T-cell (primary cell): ENCODE measurements at regions not wholly inside any gene's neighbourhood (a gene's known extent, or its start where the extent isn't known, plus 50 kb on each side); places are given as distances from the start of the nearest gene placed in this dataset.

Experiments used
- ATAC-seq, 4 experiments: fragments of 200-7000 bp in 3 of 4; fragments of 150-1000 bp in 1 of 4; cut with Tn5 transposase; replicated peaks in 1 of 4; 1 replicate in 3 of 4; 2 replicates in 1 of 4; pipeline ENCODE4 v1.10.0; 2021; ENCODE audit warnings: moderate library complexity in 3 of 4, mild to moderate bottlenecking in 2 of 4, moderate number of reproducible peaks in 1 of 4
- CTCF ChIA-PET, 2 donors: fragments of 300-600 bp; sonication (Branson Sonifier 250); formaldehyde crosslinking; loops; one replicate each; lab custom pipeline; 2022; ENCODE audit warnings: antibody characterized with exemption in 2 of 2; lab: Charles Lee
- POLR2A ChIA-PET, 2 donors: fragments of 300-600 bp; sonication (Branson Sonifier 250); formaldehyde crosslinking; loops; one replicate each; lab custom pipeline; 2022; ENCODE audit warnings: antibody characterized with exemption in 2 of 2; lab: Charles Lee
- DNase-seq, 35 experiments: peaks; one replicate each; pipeline versions ENCODE4 v3.0.0 to v3.0.0-alpha.2; 2013 to 2023
- H3K27ac ChIP-seq: one replicate; pipeline ENCODE4 v1.5.1; 2013; ENCODE audit warnings: low read length
- H3K27me3 ChIP-seq, 2 experiments: replicated peaks in 1 of 2; 1 replicate in 1 of 2; 2 replicates in 1 of 2; pipeline versions ENCODE4 v1.6.1 to v1.7.0; 2013; ENCODE audit warnings: low read length in 1 of 2, mixed read lengths in 1 of 2; ENCODE audit not compliant: control insufficient read depth in 2 of 2, insufficient read depth in 2 of 2; ENCODE audit errors: extremely low read depth in 1 of 2
- H3K36me3 ChIP-seq, 2 donors: 1 replicate in 1 of 2; 2 replicates in 1 of 2; pipeline versions ENCODE4 v1.6.1 to v1.7.0; 2013; ENCODE audit warnings: low read length in 1 of 2; ENCODE audit not compliant: control insufficient read depth in 2 of 2, insufficient read depth in 1 of 2; ENCODE audit errors: extremely low read depth in 1 of 2
- H3K4me1 ChIP-seq, 2 experiments: 1 replicate in 1 of 2; 2 replicates in 1 of 2; pipeline versions ENCODE4 v1.6.1 to v1.7.0; 2013; ENCODE audit warnings: low read length in 2 of 2, mixed read lengths in 1 of 2; ENCODE audit not compliant: insufficient read depth in 2 of 2, control insufficient read depth in 1 of 2; ENCODE audit errors: extremely low read depth in 1 of 2
- H3K4me3 ChIP-seq, 2 donors: 1 replicate in 1 of 2; 2 replicates in 1 of 2; pipeline versions ENCODE4 v1.5.1 to v1.7.0; 2013; ENCODE audit warnings: mild to moderate bottlenecking in 2 of 2, low read length in 1 of 2, moderate library complexity in 1 of 2; ENCODE audit not compliant: control insufficient read depth in 1 of 2; ENCODE audit errors: extremely low read depth in 1 of 2
- H3K9me3 ChIP-seq: 2 replicates; pipeline ENCODE4 v1.7.0; 2013
- H3K27ac Mint-ChIP-seq, 2 donors: one replicate each; pipeline ENCODE4 v1.8.0; 2020 to 2021; ENCODE audit warnings: mild to moderate bottlenecking in 2 of 2, mixed read lengths in 2 of 2
- H3K27me3 Mint-ChIP-seq, 2 donors: one replicate each; pipeline ENCODE4 v1.8.0; 2021 to 2022; ENCODE audit warnings: mixed read lengths in 2 of 2
- H3K36me3 Mint-ChIP-seq: one replicate; pipeline ENCODE4 v1.8.0; 2021; ENCODE audit warnings: mixed read lengths
- H3K4me1 Mint-ChIP-seq, 3 donors: one replicate each; pipeline ENCODE4 v1.8.0; 2020 to 2022; ENCODE audit warnings: mixed read lengths in 3 of 3, mild to moderate bottlenecking in 1 of 3
- H3K4me3 Mint-ChIP-seq, 3 donors: one replicate each; pipeline ENCODE4 v1.8.0; 2020 to 2022; ENCODE audit warnings: mild to moderate bottlenecking in 3 of 3, mixed read lengths in 3 of 3, moderate library complexity in 3 of 3
- H3K9me3 Mint-ChIP-seq, 3 donors: one replicate each; pipeline ENCODE4 v1.8.0; 2020 to 2022; ENCODE audit warnings: mixed read lengths in 3 of 3
- WGBS: methylation state at CpG from one replicate; pipeline ENCODE4 v1.1.5; 2013; ENCODE audit warnings: missing lambda C conversion rate; ENCODE audit not compliant: insufficient coverage; 5-methylcytosine and 5-hydroxymethylcytosine counted together

GRCh38 chr16:73923951-73924350 is 372.7 kb upstream of the PSMD7 start:
- H3K4me3 ChIP-seq, result no peak overlapping the region
- H3K4me1 ChIP-seq, result no peaks in the 10 kb centered on the region
- H3K27me3 ChIP-seq, result no peaks in the 10 kb centered on the region
- Mint-ChIP-seq H3K36me3 (no peaks in the 10 kb centered on the region), H3K27ac (no peak overlapping the region), H3K4me3 (no peak overlapping the region), H3K27me3 (peaks cover 0 to 2% of the 10 kb centered on the region in 2 donors), H3K9me3 (peaks cover 7 to 21% (median 13%) of the 10 kb centered on the region in 3 donors), H3K4me1 (no peaks in the 10 kb centered on the region)
- H3K36me3 ChIP-seq, result no peaks in the 10 kb centered on the region
- no peak for DNase-seq
- CTCF ChIA-PET, result no interaction called here
- no peak overlapping the region for H3K27ac ChIP-seq
- POLR2A ChIA-PET, result no interaction called here
- 100% methylated on average over 1 of the region's 3 CpGs for WGBS
- ATAC-seq, result no peak
- H3K9me3 ChIP-seq, result peaks cover 2% of the 10 kb centered on the region

GRCh38 chr16:73921295-73921694 is 375.3 kb upstream of the PSMD7 start:
- no peaks in the 10 kb centered on the region for H3K9me3 ChIP-seq
- Mint-ChIP-seq H3K27ac (no peak overlapping the region), H3K4me3 (no peak overlapping the region), H3K9me3 (peaks cover 0 to 6% (median 5%) of the 10 kb centered on the region in 3 donors), H3K27me3 (peaks cover 0 to 2% of the 10 kb centered on the region in 2 donors), H3K36me3 (no peaks in the 10 kb centered on the region), H3K4me1 (no peaks in the 10 kb centered on the region)
- ATAC-seq (no peak), DNase-seq (no peak)
- H3K27ac ChIP-seq, result no peak overlapping the region
- H3K4me3 ChIP-seq, result no peak overlapping the region
- CTCF ChIA-PET, result no interaction called here
- no peaks in the 10 kb centered on the region for H3K4me1 ChIP-seq
- H3K36me3 ChIP-seq, result no peaks in the 10 kb centered on the region
- WGBS, result 100% methylated on average over 1 of the region's 3 CpGs
- no peaks in the 10 kb centered on the region for H3K27me3 ChIP-seq
- POLR2A ChIA-PET, result no interaction called here

GRCh38 chr16:73916829-73917594 is 379.6 kb upstream of the PSMD7 start:
- DNase-seq (no peak), ATAC-seq (no peak)
- H3K36me3 ChIP-seq, result no peaks in the 10 kb centered on the region
- POLR2A ChIA-PET, result no interaction called here
- H3K27me3 ChIP-seq, result no peaks in the 10 kb centered on the region
- H3K27ac ChIP-seq, result no peak overlapping the region
- peaks cover 0 to 5% (median 0%) of the 10 kb centered on the region in 3 donors for H3K9me3 Mint-ChIP-seq
- no peak overlapping the region for H3K4me3 ChIP-seq
- no peak overlapping the region for H3K27ac Mint-ChIP-seq
- H3K9me3 ChIP-seq, result no peaks in the 10 kb centered on the region
- 63% methylated on average over 2 of the region's 10 CpGs for WGBS
- no peaks in the 10 kb centered on the region for H3K4me1 Mint-ChIP-seq
- H3K4me1 ChIP-seq, result no peaks in the 10 kb centered on the region
- no peaks in the 10 kb centered on the region for H3K36me3 Mint-ChIP-seq
- H3K27me3 Mint-ChIP-seq, result peaks cover 0 to 4% of the 10 kb centered on the region in 2 donors
- no peak overlapping the region for H3K4me3 Mint-ChIP-seq
- CTCF ChIA-PET, result interaction anchor here in 1 of 2 donors (0.6 kb wide), 1 partner anchor 70 kb away, joined by 4 read pairs; no protein-coding TSS in a partner anchor

- no peak for DNase-seq
- WGBS, result 79% methylated on average over 2 of the region's 4 CpGs
- Mint-ChIP-seq H3K4me3 (no peak overlapping the region), H3K4me1 (no peaks in the 10 kb centered on the region), H3K9me3 (peaks cover 0 to 5% (median 0%) of the 10 kb centered on the region in 3 donors), H3K36me3 (no peaks in the 10 kb centered on the region), H3K27ac (no peak overlapping the region), H3K27me3 (peaks cover 0 to 4% of the 10 kb centered on the region in 2 donors)
- ChIA-PET POLR2A (no interaction called here), CTCF (no interaction called here)
- no peak for ATAC-seq
- Histone ChIP-seq H3K9me3 (no peaks in the 10 kb centered on the region), H3K4me3 (no peak overlapping the region), H3K36me3 (no peaks in the 10 kb centered on the region), H3K27ac (no peak overlapping the region), H3K4me1 (no peaks in the 10 kb centered on the region), H3K27me3 (no peaks in the 10 kb centered on the region)
Observed at GRCh38 chr16:73915935-73916334, 380.7 kb upstream of the PSMD7 start.

- ChIA-PET CTCF (no interaction called here), POLR2A (no interaction called here)
- ATAC-seq (no peak), DNase-seq (no peak)
- Histone ChIP-seq H3K36me3 (no peaks in the 10 kb centered on the region), H3K9me3 (no peaks in the 10 kb centered on the region), H3K4me3 (no peak overlapping the region), H3K27ac (no peak overlapping the region), H3K27me3 (no peaks in the 10 kb centered on the region), H3K4me1 (no peaks in the 10 kb centered on the region)
- H3K27ac Mint-ChIP-seq, result no peak overlapping the region
- no peaks in the 10 kb centered on the region for H3K9me3 Mint-ChIP-seq
- WGBS, result 67% methylated on average over 1 of the region's 5 CpGs
- peaks cover 0 to 2% of the 10 kb centered on the region in 2 donors for H3K27me3 Mint-ChIP-seq
- H3K4me1 Mint-ChIP-seq, result no peaks in the 10 kb centered on the region
- H3K36me3 Mint-ChIP-seq, result no peaks in the 10 kb centered on the region
- no peak overlapping the region for H3K4me3 Mint-ChIP-seq
Observed at GRCh38 chr16:73915140-73915539, 381.5 kb upstream of the PSMD7 start.

- Histone ChIP-seq H3K9me3 (no peaks in the 10 kb centered on the region), H3K4me1 (no peaks in the 10 kb centered on the region), H3K4me3 (no peak overlapping the region), H3K36me3 (no peaks in the 10 kb centered on the region), H3K27me3 (no peaks in the 10 kb centered on the region), H3K27ac (no peak overlapping the region)
- POLR2A ChIA-PET, result no interaction called here
- Mint-ChIP-seq H3K27me3 (peaks cover 0 to 2% of the 10 kb centered on the region in 2 donors), H3K4me1 (no peaks in the 10 kb centered on the region), H3K36me3 (no peaks in the 10 kb centered on the region), H3K27ac (no peak overlapping the region), H3K9me3 (peaks cover 0 to 4% (median 0%) of the 10 kb centered on the region in 3 donors), H3K4me3 (no peak overlapping the region)
- CTCF ChIA-PET, result no interaction called here
- 100% methylated on average over 1 of the region's 1 CpG for WGBS
- DNase-seq, result no peak
- no peak for ATAC-seq
Observed at GRCh38 chr16:73912850-73913249, 383.8 kb upstream of the PSMD7 start.
